GM18861 (cell line): ENCODE measurements at regions not wholly inside any gene's neighbourhood (a gene's known extent, or its start where the extent isn't known, plus 50 kb on each side); places are given as distances from the start of the nearest gene placed in this dataset.
"Not testable (repeated sequence)": the region's sequence is repeated elsewhere in the genome, so short reads cannot be mapped to it uniquely, and the experiment has no call there.

ENCODE experiments used
- ATAC-seq: cut with Tn5 transposase; IDR thresholded peaks from one replicate; pipeline ENCODE4 v1.9.1; 2021; ENCODE audit not compliant: unreplicated experiment

DNA sequence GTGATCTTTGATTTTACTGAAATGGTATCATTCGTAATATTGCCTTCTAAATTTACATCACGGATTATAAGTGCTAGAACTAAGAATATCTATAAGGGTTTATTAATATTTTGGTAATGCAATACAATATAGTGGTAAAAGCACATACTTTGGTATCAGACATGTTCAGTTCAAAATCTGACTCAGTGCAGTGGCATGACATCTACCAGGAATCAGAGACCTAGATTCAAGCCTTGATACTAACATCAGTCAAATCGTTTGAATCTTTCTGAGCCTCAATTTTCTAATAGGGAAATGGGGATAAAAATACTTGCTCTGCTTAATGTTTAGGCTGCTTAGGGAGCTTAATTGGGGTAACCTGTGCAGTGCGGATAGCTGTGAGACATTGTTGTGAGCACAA lies 488.0 kb downstream of the BCKDHB start:
- no peak for ATAC-seq

GRCh38 chr6:80592436-80592835 lies 486.0 kb downstream of the BCKDHB start:
- no peak for ATAC-seq

DNA sequence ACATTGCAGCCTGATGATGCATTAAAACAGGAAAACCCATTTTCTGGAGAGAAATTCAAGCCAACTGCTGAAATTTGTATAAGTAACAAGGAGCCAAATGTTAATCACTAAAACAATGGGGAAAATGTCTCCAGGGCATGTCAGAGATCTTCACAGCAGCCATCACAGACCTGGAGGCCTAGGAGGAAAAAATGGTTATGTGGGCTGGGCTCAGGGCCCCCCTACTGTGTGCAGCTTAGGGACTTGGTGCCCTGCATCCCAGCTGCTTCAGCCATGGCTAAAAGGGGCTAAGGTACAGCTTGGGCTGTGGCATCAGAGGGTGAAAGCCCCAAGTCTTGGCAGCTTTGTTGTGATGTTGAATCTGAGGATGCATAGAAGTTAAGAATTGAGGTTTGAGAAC lies 479.8 kb downstream of the BCKDHB start:
- ATAC-seq = no peak

DNA sequence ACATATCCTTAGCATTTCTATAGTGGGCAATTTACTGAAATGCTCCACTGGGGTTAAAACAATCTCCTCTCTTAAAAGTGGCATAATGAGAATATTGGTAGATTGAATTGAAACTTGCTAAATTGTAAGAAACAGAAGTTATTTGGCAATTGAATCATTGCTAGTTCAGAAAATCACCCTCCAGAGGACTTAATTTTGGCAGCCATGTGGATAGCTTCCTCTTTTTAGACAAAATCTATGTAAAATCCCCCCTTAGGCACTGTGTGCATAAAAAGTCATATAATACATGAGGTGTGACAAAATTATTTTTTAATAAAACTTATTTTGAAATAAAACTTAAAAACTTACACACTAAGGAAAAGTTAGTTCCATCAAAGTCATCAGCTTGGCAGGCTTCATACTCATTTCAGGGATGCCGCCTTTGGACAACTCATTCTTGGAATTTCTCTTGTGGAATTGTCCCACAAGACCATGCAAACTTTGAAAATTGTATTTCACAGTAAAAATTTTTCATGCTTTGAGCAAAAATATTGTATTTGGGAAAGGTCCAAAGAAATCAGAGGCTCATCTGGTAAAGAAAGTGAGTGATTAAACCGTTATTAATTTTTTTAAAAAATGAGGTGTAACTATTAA lies 473.0 kb downstream of the BCKDHB start:
- no peak for ATAC-seq

DNA sequence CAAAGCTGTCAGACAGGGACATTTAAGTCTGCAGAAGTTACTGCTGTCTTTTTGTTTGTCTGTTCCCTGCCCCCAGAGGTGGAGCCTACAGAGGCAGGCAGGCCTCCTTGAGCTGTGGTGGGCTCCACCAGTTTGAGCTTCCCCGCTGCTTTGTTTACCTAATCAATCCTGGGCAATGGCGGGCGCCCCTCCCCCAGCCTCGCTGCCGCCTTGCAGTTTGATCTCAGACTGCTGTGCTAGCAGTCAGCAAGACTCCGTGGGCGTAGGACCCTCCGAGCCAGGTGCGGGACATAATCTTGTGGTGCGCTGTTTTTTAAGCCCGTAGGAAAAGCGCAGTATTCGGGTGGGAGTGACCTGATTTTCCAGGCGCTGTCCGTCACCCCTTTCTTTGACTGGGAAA lies 466.8 kb downstream of the BCKDHB start:
- not testable (repeated sequence) for ATAC-seq

- peak; percentile 66 for ATAC-seq
Observed at GRCh38 chr6:80566361-80566760, 459.9 kb downstream of the BCKDHB start.

DNA sequence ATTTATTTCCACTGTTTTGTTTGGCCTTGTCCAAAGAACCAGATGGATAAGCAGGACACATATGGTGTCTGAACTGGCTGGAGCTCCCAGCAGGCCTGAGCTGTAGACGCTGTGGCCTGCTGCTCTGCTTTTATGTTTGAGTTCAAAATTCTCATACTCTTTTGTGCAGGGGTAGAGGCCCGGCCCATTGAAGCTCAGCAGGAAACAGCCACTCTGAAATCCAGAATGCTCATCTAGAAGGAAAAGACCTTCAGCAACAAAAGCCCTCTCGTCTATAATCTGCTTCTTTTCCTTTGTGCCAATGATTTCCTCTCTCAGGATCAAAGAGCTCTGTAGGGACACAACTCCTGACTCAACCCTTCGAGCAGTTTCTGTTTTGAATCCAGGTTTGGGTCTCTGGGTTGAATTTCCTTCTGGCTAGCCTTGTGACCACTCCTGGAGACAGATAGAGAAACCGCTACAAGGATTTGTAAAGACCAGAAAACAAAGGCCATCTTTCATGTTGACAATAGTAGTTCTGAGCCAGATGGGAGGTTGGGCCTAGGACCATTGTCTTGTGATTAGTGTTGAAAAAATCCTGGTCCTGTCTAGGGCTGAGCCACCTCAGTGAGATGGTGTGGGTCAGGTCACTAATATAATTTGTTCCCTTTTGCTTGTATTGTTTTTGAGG lies 446.7 kb downstream of the BCKDHB start:
- no peak for ATAC-seq

DNA sequence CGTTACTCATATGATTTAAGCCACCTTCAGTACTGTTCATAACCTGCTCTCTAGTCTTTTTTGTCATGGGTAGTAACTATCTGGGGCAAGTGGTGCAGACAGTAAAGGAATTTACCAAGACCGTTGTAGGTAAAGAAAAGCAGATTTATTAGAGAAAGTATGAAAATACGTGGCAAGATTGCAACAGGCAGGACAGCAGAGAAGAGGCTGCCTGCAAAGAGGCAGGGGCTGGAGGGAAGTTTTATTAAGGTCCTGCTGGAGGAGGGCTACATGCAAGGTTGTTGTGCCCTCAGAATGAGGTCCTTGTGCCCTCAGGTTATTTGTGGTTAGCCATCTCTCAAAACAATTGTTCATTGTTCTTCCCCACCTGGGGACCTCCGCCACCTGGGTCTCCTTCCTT lies 444.3 kb downstream of the BCKDHB start:
- ATAC-seq = no peak

GRCh38 chr6:80550281-80550680 lies 443.8 kb downstream of the BCKDHB start:
- no peak for ATAC-seq

DNA sequence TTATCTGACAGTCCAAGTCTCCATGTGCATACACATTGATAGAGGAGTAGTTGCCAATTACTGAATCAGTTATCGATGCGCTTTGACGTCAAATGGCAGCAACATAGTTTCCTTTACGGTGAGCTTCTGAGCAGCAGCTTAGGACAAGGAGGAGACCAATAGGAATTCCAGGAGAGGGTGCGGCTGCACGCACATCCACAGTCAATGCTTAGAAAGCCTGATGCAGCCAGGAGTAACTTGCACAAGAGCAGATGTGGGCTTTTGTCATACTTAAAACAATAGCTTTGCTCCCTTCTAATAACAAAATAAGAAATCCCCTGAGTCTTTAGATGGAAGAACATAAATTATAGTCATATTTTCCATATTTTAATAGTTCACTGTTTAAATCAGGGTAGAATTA lies 442.1 kb downstream of the BCKDHB start:
- no peak for ATAC-seq

GRCh38 chr6:80547827-80548226 lies 441.4 kb downstream of the BCKDHB start:
- ATAC-seq = peak; percentile 42

DNA sequence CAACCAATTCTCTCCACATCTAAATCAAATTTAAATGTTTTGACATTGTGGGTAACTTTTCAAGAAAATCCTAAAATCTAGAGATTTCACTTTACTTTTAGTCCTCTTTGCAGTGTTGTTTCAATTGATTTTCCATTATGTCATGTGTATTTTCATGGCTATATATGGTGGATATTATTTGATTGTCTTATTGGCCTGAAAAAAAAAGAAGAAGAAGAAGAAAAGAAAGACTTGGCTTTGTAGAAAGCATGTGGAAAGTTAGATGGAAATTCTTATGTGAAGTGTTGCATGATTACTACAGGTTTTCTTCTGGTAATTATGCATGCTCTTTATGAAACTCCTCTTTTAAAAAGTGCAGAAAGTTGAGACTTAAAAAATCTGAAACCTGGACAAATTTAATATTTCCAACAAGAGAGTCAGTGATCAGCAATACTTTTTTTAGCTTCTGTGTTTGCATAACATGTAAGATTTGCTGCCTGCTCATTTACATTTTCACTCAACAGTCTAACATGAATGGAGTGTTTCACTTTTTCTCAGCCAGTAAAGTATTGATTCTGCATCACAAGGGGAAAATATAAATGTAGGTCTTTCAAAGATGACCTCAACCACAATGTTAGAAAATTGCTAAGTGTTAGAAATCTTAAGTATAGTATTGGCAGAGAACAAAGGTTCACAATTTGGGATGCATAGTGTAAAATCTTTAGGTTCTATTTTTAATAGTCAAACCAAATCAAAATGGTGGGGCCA lies 438.7 kb downstream of the BCKDHB start:
- peak; percentile 35 for ATAC-seq

DNA sequence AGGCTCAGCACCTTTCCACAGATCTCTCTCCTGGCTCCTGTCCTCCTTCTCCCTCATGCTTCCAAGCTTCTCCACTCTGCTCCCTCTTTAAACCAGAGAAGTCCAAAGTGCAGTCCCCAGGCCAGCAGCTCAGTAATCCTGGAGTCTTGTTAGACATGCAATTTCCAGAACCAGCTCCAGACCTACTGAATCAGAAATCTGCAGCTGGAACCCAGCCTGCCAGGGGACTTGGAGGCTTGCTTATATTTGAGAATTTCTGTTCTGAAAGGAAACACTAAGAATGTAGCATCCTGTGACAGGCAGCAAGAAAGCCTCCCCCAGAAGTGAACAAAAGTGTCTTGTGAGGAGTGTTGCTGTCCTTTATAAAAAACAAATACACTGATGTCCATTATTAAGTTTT lies 438.1 kb downstream of the BCKDHB start:
- no peak for ATAC-seq

- no peak for ATAC-seq
Observed at GRCh38 chr6:80543598-80544222, 437.2 kb downstream of the BCKDHB start.

GRCh38 chr6:80543151-80543550 lies 436.7 kb downstream of the BCKDHB start:
- ATAC-seq = no peak

DNA sequence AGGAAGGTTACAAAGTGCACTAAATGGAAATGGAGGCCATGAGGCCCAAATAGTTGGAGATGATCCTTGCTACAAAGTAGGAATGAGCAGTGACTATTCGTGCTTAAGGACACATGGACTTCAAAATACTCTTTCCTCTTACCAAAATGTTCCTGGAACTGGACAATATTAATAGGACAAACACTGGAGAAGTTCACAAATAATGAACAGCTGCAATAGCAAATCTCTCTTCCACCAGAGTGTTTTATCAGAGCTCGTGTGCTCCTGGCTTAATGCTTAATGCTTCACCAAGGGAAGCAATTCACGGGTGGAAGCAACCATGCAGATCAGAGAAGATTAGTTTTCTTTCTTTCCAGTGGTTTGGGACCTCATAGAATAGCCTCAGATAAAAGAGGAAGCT lies 435.4 kb downstream of the BCKDHB start:
- no peak for ATAC-seq

- ATAC-seq = peak; percentile 52
Observed at GRCh38 chr6:80541181-80541580, 434.7 kb downstream of the BCKDHB start.

DNA sequence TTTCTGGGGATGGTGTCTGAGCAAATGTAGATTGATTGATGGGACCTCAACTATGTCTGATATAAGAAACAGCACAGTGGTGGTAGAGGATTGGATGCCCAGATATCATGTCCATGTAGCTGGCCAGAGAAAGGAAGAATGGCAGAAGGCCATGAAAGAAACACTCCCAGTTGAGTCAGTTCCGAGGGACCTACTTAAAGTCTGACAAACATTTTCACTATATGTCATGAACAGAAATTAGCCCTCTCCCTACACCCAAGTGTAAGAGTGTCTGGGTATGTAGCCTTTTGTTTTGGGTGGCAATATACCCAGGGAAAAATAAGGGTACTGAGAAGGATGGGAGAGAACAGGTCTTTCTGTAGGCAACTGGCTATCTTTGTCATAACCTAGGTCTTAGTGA lies 434.2 kb downstream of the BCKDHB start:
- no peak for ATAC-seq

- no peak for ATAC-seq
Observed at GRCh38 chr6:80537118-80537972, 430.9 kb downstream of the BCKDHB start.

- no peak for ATAC-seq
Observed at GRCh38 chr6:80535914-80536565, 429.6 kb downstream of the BCKDHB start.
